ENCODE measurements at regions not wholly inside any gene's neighbourhood (a gene's known extent, or its start where the extent isn't known, plus 50 kb on each side); places are given as distances from the start of the nearest gene placed in this dataset.

GRCh38 chr1:81681114-81681513 is 119.6 kb upstream of the ADGRL2 start:
- 83% methylated on average over 2 of the region's 2 CpGs; no CpG with 5 or more reads in 1 of the 2 experiments for WGBS, 2 experiments (ENCODE audit: insufficient coverage in 1 of 2, insufficient read length in 1 of 2)
- Histone ChIP-seq H3K9ac (ENCODE audit: extremely low read depth, low read length, poor library complexity, severe bottlenecking) (no peak overlapping the region), H3K36me3 (ENCODE audit: control insufficient read depth, insufficient read depth, low read length) (no peaks in the 10 kb centered on the region), H3K27ac (ENCODE audit: low read depth, low read length) (no peak overlapping the region), H3K4me3 (ENCODE audit: low read length) (no peak overlapping the region), H3K4me1 (ENCODE audit: control insufficient read depth, insufficient read depth, low read length) (peaks cover 8% of the 10 kb centered on the region), H3K9me3 (ENCODE audit: control insufficient read depth, low read length) (peaks cover under 1% of the 10 kb centered on the region), H3K27me3 (ENCODE audit: control insufficient read depth, insufficient read depth, low read length, poor library complexity, severe bottlenecking) (no peaks in the 10 kb centered on the region)
- peaks cover 21% of the 10 kb centered on the region for H3K9me3 Mint-ChIP-seq
- H3K4me3 Mint-ChIP-seq: no peak overlapping the region
- peaks cover 42% of the 10 kb centered on the region for H3K4me1 Mint-ChIP-seq
- no peak for TF ChIP-seq CTCF (conservative IDR thresholded peaks at IDR 0.05)
- no peaks in the 10 kb centered on the region for H3K36me3 Mint-ChIP-seq (ENCODE audit: low read depth)
- H3K27ac Mint-ChIP-seq: peak overlapping the region; percentile 65
- peak; percentile 45 for DNase-seq
- no peaks in the 10 kb centered on the region for H3K27me3 Mint-ChIP-seq (ENCODE audit: insufficient read depth)

- 74 to 77% methylated on average over 3 of the region's 3 CpGs for WGBS, 2 experiments (ENCODE audit: insufficient coverage in 1 of 2, insufficient read length in 1 of 2)
- Histone ChIP-seq H3K9me3 (ENCODE audit: control insufficient read depth, low read length) (no peaks in the 10 kb centered on the region), H3K4me1 (ENCODE audit: control insufficient read depth, insufficient read depth, low read length) (peaks cover 8% of the 10 kb centered on the region), H3K4me3 (ENCODE audit: low read length) (no peak overlapping the region), H3K9ac (ENCODE audit: extremely low read depth, low read length, poor library complexity, severe bottlenecking) (no peak overlapping the region), H3K36me3 (ENCODE audit: control insufficient read depth, insufficient read depth, low read length) (no peaks in the 10 kb centered on the region), H3K27me3 (ENCODE audit: control insufficient read depth, insufficient read depth, low read length, poor library complexity, severe bottlenecking) (no peaks in the 10 kb centered on the region), H3K27ac (ENCODE audit: low read depth, low read length) (no peak overlapping the region)
- H3K4me1 Mint-ChIP-seq: peaks cover 42% of the 10 kb centered on the region
- TF ChIP-seq CTCF (conservative IDR thresholded peaks at IDR 0.05): no peak
- H3K27ac Mint-ChIP-seq: peak overlapping the region; percentile 11
- peaks cover 9% of the 10 kb centered on the region for H3K9me3 Mint-ChIP-seq
- H3K36me3 Mint-ChIP-seq (ENCODE audit: low read depth): no peaks in the 10 kb centered on the region
- H3K4me3 Mint-ChIP-seq: no peak overlapping the region
- DNase-seq: peak; percentile 44
- no peaks in the 10 kb centered on the region for H3K27me3 Mint-ChIP-seq (ENCODE audit: insufficient read depth)
Observed at GRCh38 chr1:81679942-81680341, 120.8 kb upstream of the ADGRL2 start.

- 89 to 100% methylated on average over 2 to 3 of the region's 3 CpGs for WGBS, 2 experiments (ENCODE audit: insufficient coverage in 1 of 2, insufficient read length in 1 of 2)
- no peak overlapping the region for H3K9ac ChIP-seq (ENCODE audit: extremely low read depth, low read length, poor library complexity, severe bottlenecking)
- Mint-ChIP-seq H3K4me3 (no peak overlapping the region), H3K9me3 (peaks cover 2% of the 10 kb centered on the region), H3K27ac (no peak overlapping the region), H3K27me3 (ENCODE audit: insufficient read depth) (no peaks in the 10 kb centered on the region), H3K36me3 (ENCODE audit: low read depth) (no peaks in the 10 kb centered on the region), H3K4me1 (peaks cover 36% of the 10 kb centered on the region)
- no peaks in the 10 kb centered on the region for H3K9me3 ChIP-seq (ENCODE audit: control insufficient read depth, low read length)
- TF ChIP-seq CTCF (conservative IDR thresholded peaks at IDR 0.05): no peak
- DNase-seq: no peak
- no peaks in the 10 kb centered on the region for H3K36me3 ChIP-seq (ENCODE audit: control insufficient read depth, insufficient read depth, low read length)
- no peak overlapping the region for H3K27ac ChIP-seq (ENCODE audit: low read depth, low read length)
- H3K4me3 ChIP-seq (ENCODE audit: low read length): no peak overlapping the region
- no peaks in the 10 kb centered on the region for H3K27me3 ChIP-seq (ENCODE audit: control insufficient read depth, insufficient read depth, low read length, poor library complexity, severe bottlenecking)
- peaks cover 8% of the 10 kb centered on the region for H3K4me1 ChIP-seq (ENCODE audit: control insufficient read depth, insufficient read depth, low read length)
Observed at GRCh38 chr1:81678779-81679178, 122.0 kb upstream of the ADGRL2 start.

Measured in endodermal cell (in vitro differentiated cells).